ENCODE measurements at regions not wholly inside any gene's neighbourhood (a gene's known extent, or its start where the extent isn't known, plus 50 kb on each side); places are given as distances from the start of the nearest gene placed in this dataset.

- intact Hi-C loops (cut with DNase I) = no loop called here
- no peak for DNase-seq
- no peak for ATAC-seq
Observed at GRCh38 chr9:135297456-135298075, 182.0 kb upstream of the PPP1R26 start.

GRCh38 chr9:135299239-135299590, 180.4 kb upstream of the PPP1R26 start:
- no peaks in the 10 kb centered on the region for H3K4me1 ChIP-seq
- H3K36me3 ChIP-seq = no peaks in the 10 kb centered on the region
- 59% methylated on average over 5 of the region's 10 CpGs for WGBS (ENCODE audit: insufficient coverage, low coverage, low lambda C conversion rate, missing lambda C conversion rate)
- H3K27me3 ChIP-seq = no peaks in the 10 kb centered on the region
- H3K4me3 ChIP-seq = no peak overlapping the region
- no peak for DNase-seq
- no peak for TF ChIP-seq POLR2A (IDR thresholded peaks at IDR 0.05)
- TF ChIP-seq CTCF (IDR thresholded peaks at IDR 0.05) = no peak
- ATAC-seq = no peak
- H3K9me3 ChIP-seq = no peaks in the 10 kb centered on the region
- intact Hi-C loops (cut with DNase I) = no loop called here
- H3K27ac ChIP-seq = no peak overlapping the region

More at GRCh38 chr9:135297456-135298075, 182.0 kb upstream of the PPP1R26 start:
- TF ChIP-seq CTCF (IDR thresholded peaks at IDR 0.05) = no peak
- TF ChIP-seq POLR2A (IDR thresholded peaks at IDR 0.05) = no peak
- H3K9me3 ChIP-seq = no peaks in the 10 kb centered on the region
- H3K36me3 ChIP-seq = no peaks in the 10 kb centered on the region
- no peaks in the 10 kb centered on the region for H3K27me3 ChIP-seq
- no peak overlapping the region for H3K27ac ChIP-seq
- WGBS (ENCODE audit: insufficient coverage, low coverage, low lambda C conversion rate, missing lambda C conversion rate) = 62% methylated on average over 7 of the region's 16 CpGs
- H3K4me1 ChIP-seq = no peaks in the 10 kb centered on the region
- H3K4me3 ChIP-seq = no peak overlapping the region

GRCh38 chr9:135299651-135300345, 179.8 kb upstream of the PPP1R26 start:
- no peak overlapping the region for H3K4me3 ChIP-seq
- ATAC-seq = no peak

GRCh38 chr9:135300346-135301141, 179.0 kb upstream of the PPP1R26 start:
- ATAC-seq (no peak), DNase-seq (no peak)
- H3K27me3 ChIP-seq = no peaks in the 10 kb centered on the region
- no peaks in the 10 kb centered on the region for H3K36me3 ChIP-seq
- no peaks in the 10 kb centered on the region for H3K4me1 ChIP-seq
- 55% methylated on average over 9 of the region's 21 CpGs for WGBS (ENCODE audit: insufficient coverage, low coverage, low lambda C conversion rate, missing lambda C conversion rate)
- no peak overlapping the region for H3K4me3 ChIP-seq
- intact Hi-C loops (cut with DNase I) = no loop called here
- no peaks in the 10 kb centered on the region for H3K9me3 ChIP-seq
- H3K27ac ChIP-seq = no peak overlapping the region
- TF ChIP-seq CTCF (IDR thresholded peaks at IDR 0.05) (no peak), POLR2A (IDR thresholded peaks at IDR 0.05) (no peak)

More at GRCh38 chr9:135299651-135300345, 179.8 kb upstream of the PPP1R26 start:
- TF ChIP-seq CTCF (IDR thresholded peaks at IDR 0.05) = no peak
- no peak for TF ChIP-seq POLR2A (IDR thresholded peaks at IDR 0.05)
- H3K4me1 ChIP-seq = no peaks in the 10 kb centered on the region
- intact Hi-C loops (cut with DNase I) = no loop called here
- H3K27ac ChIP-seq = no peak overlapping the region
- no peak for DNase-seq
- 37% methylated on average over 3 of the region's 16 CpGs for WGBS (ENCODE audit: insufficient coverage, low coverage, low lambda C conversion rate, missing lambda C conversion rate)
- H3K36me3 ChIP-seq = no peaks in the 10 kb centered on the region
- no peaks in the 10 kb centered on the region for H3K27me3 ChIP-seq
- H3K9me3 ChIP-seq = no peaks in the 10 kb centered on the region

Measured in right lobe of liver (tissue), 6 donors.